ENCODE measurements at regions not wholly inside any gene's neighbourhood (a gene's known extent, or its start where the extent isn't known, plus 50 kb on each side); places are given as distances from the start of the nearest gene placed in this dataset.

GRCh38 chr6:132072831-132073230 lies 121.7 kb upstream of the CCN2 start:
- TF ChIP-seq CTCF (IDR thresholded peaks at IDR 0.05; ENCODE audit: low read depth, low read length): no peak

GRCh38 chr6:132072271-132072670 lies 121.1 kb upstream of the CCN2 start:
- no peak for TF ChIP-seq CTCF (IDR thresholded peaks at IDR 0.05; ENCODE audit: low read depth, low read length)
- H3K4me3 ChIP-seq (ENCODE audit: low read depth, low read length): no peak overlapping the region

More at GRCh38 chr6:132072831-132073230, 121.7 kb upstream of the CCN2 start:
- no peak overlapping the region for H3K4me3 ChIP-seq (ENCODE audit: low read depth, low read length)

GRCh38 chr6:132070356-132070755 lies 119.2 kb upstream of the CCN2 start:
- no peak for TF ChIP-seq CTCF (IDR thresholded peaks at IDR 0.05; ENCODE audit: low read depth, low read length)
- H3K4me3 ChIP-seq (ENCODE audit: low read depth, low read length): no peak overlapping the region

- TF ChIP-seq CTCF (IDR thresholded peaks at IDR 0.05; ENCODE audit: low read depth, low read length): no peak
- no peak overlapping the region for H3K4me3 ChIP-seq (ENCODE audit: low read depth, low read length)
Measured at GRCh38 chr6:132068766-132069165, 117.6 kb upstream of the CCN2 start.

- H3K4me3 ChIP-seq (ENCODE audit: low read depth, low read length): no peak overlapping the region
- no peak for TF ChIP-seq CTCF (IDR thresholded peaks at IDR 0.05; ENCODE audit: low read depth, low read length)
Measured at GRCh38 chr6:132067286-132067685, 116.1 kb upstream of the CCN2 start.

- no peak for TF ChIP-seq CTCF (IDR thresholded peaks at IDR 0.05; ENCODE audit: low read depth, low read length)
Measured at GRCh38 chr6:132065556-132065955, 114.4 kb upstream of the CCN2 start.

GRCh38 chr6:132063738-132064137 lies 112.6 kb upstream of the CCN2 start:
- no peak overlapping the region for H3K4me3 ChIP-seq (ENCODE audit: low read depth, low read length)
- no peak for TF ChIP-seq CTCF (IDR thresholded peaks at IDR 0.05; ENCODE audit: low read depth, low read length)

More at GRCh38 chr6:132065556-132065955, 114.4 kb upstream of the CCN2 start:
- H3K4me3 ChIP-seq (ENCODE audit: low read depth, low read length): no peak overlapping the region

Measured in WI38 (cell line).